Immature natural killer cell (primary cell): ENCODE measurements at regions not wholly inside any gene's neighbourhood (a gene's known extent, or its start where the extent isn't known, plus 50 kb on each side); places are given as distances from the start of the nearest gene placed in this dataset.
A peak's percentile ranks its signal among the peaks of the same experiment; 100 is the strongest.
"Not testable (repeated sequence)": the region's sequence is repeated elsewhere in the genome, so short reads cannot be mapped to it uniquely, and the experiment has no call there.

Experiments used
- DNase-seq, 3 donors: peaks; one replicate each; pipeline ENCODE4 v3.0.0; 2022; ENCODE audit warnings: mixed read lengths in 1 of 3
- H3K27ac Mint-ChIP-seq, 6 donors: one replicate each; pipeline ENCODE4 v1.8.0; 2020; ENCODE audit warnings: mixed read lengths in 6 of 6, mild to moderate bottlenecking in 5 of 6, inconsistent platforms in 4 of 6, moderate library complexity in 3 of 6
- H3K27me3 Mint-ChIP-seq, 3 donors: one replicate each; pipeline ENCODE4 v1.8.0; 2020 to 2021; ENCODE audit warnings: low read depth in 3 of 3, mild to moderate bottlenecking in 3 of 3, mixed read lengths in 3 of 3, moderate library complexity in 3 of 3, inconsistent platforms in 1 of 3
- H3K36me3 Mint-ChIP-seq, 3 donors: one replicate each; pipeline ENCODE4 v1.8.0; 2020; ENCODE audit warnings: mixed read lengths in 3 of 3, inconsistent platforms in 2 of 3, mild to moderate bottlenecking in 2 of 3
- H3K4me1 Mint-ChIP-seq, 2 donors: one replicate each; pipeline ENCODE4 v1.8.0; 2020; ENCODE audit warnings: inconsistent platforms in 2 of 2, mild to moderate bottlenecking in 2 of 2, mixed read lengths in 2 of 2, moderate library complexity in 1 of 2
- H3K4me3 Mint-ChIP-seq, 5 donors: one replicate each; pipeline ENCODE4 v1.8.0; 2020; ENCODE audit warnings: mild to moderate bottlenecking in 5 of 5, mixed read lengths in 5 of 5, inconsistent platforms in 3 of 5, moderate library complexity in 3 of 5
- H3K9me3 Mint-ChIP-seq, 6 donors: one replicate each; pipeline ENCODE4 v1.8.0; 2020; ENCODE audit warnings: mild to moderate bottlenecking in 6 of 6, mixed read lengths in 6 of 6, inconsistent platforms in 4 of 6, moderate library complexity in 3 of 6

DNA sequence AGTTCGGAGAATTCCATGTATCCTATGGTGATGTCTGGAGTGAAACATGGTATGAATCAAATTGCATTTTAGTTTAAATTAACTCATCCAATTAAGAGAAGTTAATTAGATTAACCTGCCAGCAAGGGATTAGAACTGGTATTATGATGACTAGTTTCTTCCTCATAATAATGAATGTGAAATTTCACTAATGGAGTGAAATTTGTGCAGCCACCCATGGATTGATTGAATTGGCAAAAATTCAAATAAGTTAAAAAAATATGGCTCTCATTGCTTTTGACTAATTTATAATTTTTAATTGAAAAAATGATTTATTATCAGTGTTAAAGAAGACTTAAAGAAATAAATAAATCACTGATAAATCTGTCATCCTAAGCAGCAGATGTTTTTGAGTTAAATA is 232.0 kb downstream of the KCNRG start:
- Mint-ChIP-seq H3K27me3 (peaks cover 2 to 7% (median 4%) of the 10 kb centered on the region in 3 donors), H3K4me3 (no peak overlapping the region), H3K27ac (no peak overlapping the region), H3K4me1 (peaks cover 28 to 37% of the 10 kb centered on the region in 2 donors), H3K36me3 (peaks cover 0 to 16% (median 0%) of the 10 kb centered on the region in 3 donors), H3K9me3 (no peaks in the 10 kb centered on the region)
- no peak for DNase-seq

DNA sequence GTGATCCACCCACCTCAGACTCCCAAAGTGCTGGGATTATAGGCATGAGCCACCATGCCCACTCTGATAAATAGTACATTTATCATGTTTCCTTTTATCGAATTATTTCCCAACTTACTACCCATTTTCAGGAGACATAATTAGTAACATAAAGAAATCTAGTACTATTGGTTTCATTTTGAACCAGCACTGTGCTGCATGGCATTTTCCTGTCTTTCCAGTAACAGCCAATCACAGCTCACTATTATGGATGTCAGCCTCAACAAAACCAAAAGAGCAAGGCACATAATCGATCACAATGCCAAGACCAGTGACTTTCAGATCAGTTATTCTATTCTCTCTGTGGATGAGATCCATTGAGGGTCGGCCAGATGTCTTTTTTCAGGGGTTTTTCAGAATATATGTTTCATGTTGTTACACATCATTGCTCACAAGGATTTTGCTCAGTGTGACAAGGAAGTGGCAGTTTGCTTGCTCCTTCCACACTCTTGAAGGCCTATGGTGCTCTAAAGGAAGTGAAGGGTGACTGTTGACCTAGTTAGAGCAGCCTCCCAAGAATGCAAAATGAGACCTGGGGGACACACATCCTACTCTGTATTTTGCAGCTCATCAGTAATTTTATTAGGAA is 233.4 kb downstream of the KCNRG start:
- H3K4me1 Mint-ChIP-seq = peaks cover 28 to 44% of the 10 kb centered on the region in 2 donors
- H3K36me3 Mint-ChIP-seq = peaks cover 0 to 22% (median 0%) of the 10 kb centered on the region in 3 donors
- DNase-seq = peak in 1 of 3 donors; percentile 25
- H3K4me3 Mint-ChIP-seq = peak overlapping the region; percentile 19 to 67 (median 53)
- no peaks in the 10 kb centered on the region for H3K9me3 Mint-ChIP-seq
- peaks cover 3 to 4% (median 4%) of the 10 kb centered on the region in 3 donors for H3K27me3 Mint-ChIP-seq
- peak overlapping the region; percentile 49 to 70 (median 64) for H3K27ac Mint-ChIP-seq

DNA sequence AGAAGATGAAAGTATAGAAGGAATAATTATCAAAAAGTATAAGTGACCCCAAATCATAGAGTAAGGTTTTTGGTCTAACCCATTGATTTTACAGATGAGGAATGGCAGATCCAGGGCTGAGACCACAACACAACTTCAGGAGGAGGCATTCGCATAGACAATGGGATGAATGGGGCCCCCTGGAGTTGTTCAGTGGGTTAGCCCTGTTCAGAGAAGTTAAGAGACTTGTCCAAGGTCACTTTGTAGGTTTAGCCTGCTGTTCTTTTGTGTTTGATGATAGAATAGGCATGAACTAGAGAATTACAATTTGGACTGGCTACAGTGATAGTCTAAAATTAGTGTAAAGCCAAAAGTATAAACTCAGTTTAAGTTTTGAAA is 233.9 kb downstream of the KCNRG start:
- H3K4me3 Mint-ChIP-seq = peak overlapping the region in 4 of 5 donors; percentile 19 to 67 (median 48)
- DNase-seq = no peak
- peak overlapping the region; percentile 49 to 70 (median 64) for H3K27ac Mint-ChIP-seq
- H3K4me1 Mint-ChIP-seq = peaks cover 31 to 44% of the 10 kb centered on the region in 2 donors
- H3K27me3 Mint-ChIP-seq = peaks cover 3 to 4% (median 4%) of the 10 kb centered on the region in 3 donors
- H3K9me3 Mint-ChIP-seq = no peaks in the 10 kb centered on the region
- H3K36me3 Mint-ChIP-seq = peaks cover 0 to 22% (median 0%) of the 10 kb centered on the region in 3 donors

DNA sequence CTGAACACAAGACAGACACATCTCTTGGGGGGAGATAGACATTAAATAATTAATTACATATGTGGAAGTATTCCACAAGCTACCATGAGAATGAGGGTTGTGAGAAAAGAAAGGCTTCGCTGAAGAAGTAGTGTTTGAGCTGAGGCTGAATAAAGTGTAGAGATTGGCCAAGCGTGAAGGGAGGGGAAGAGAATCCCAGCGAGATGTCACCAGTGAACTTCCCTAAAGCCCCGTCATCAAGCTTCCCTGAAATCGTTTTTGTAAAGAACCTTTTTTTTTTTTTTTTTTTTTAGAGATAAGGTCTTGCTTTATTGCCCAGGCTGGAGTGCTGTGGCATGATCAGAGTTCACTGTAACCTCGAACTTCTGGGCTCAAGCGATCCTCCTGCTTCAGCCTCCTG is 235.2 kb downstream of the KCNRG start:
- Mint-ChIP-seq H3K9me3 (no peaks in the 10 kb centered on the region), H3K27me3 (peaks cover 2 to 5% (median 4%) of the 10 kb centered on the region in 3 donors), H3K4me3 (no peak overlapping the region), H3K27ac (no peak overlapping the region), H3K4me1 (peaks cover 32 to 47% of the 10 kb centered on the region in 2 donors), H3K36me3 (peaks cover 0 to 17% (median 0%) of the 10 kb centered on the region in 3 donors)
- no peak for DNase-seq

DNA sequence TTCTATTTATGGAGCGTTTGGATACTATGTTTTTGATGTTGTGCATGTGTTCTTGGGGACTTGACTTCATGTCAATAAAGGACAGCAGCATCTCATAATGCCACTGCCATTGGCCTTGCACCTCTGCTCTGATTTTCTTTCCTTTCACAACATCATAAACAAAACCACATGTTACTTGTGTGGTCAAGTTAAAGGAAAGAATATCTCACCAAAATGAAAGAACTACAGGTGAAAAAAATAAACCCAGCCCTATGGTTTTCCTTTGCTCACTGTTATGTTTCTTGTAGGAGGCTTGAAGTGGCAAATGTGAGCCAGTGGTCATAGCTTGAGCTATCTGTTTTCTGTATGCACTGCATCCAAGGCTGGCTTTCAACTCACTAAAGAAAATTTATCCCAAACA is 240.4 kb downstream of the KCNRG start:
- Mint-ChIP-seq H3K9me3 (no peaks in the 10 kb centered on the region), H3K27ac (peak overlapping the region in 5 of 6 donors; percentile 34 to 89 (median 73)), H3K36me3 (peaks cover 0 to 14% (median 0%) of the 10 kb centered on the region in 3 donors), H3K4me3 (peak overlapping the region; percentile 73 to 86 (median 77)), H3K27me3 (peaks cover 5 to 8% (median 8%) of the 10 kb centered on the region in 3 donors), H3K4me1 (peaks cover 37 to 61% of the 10 kb centered on the region in 2 donors)
- DNase-seq = peak; percentile 75 to 81 (median 76)

DNA sequence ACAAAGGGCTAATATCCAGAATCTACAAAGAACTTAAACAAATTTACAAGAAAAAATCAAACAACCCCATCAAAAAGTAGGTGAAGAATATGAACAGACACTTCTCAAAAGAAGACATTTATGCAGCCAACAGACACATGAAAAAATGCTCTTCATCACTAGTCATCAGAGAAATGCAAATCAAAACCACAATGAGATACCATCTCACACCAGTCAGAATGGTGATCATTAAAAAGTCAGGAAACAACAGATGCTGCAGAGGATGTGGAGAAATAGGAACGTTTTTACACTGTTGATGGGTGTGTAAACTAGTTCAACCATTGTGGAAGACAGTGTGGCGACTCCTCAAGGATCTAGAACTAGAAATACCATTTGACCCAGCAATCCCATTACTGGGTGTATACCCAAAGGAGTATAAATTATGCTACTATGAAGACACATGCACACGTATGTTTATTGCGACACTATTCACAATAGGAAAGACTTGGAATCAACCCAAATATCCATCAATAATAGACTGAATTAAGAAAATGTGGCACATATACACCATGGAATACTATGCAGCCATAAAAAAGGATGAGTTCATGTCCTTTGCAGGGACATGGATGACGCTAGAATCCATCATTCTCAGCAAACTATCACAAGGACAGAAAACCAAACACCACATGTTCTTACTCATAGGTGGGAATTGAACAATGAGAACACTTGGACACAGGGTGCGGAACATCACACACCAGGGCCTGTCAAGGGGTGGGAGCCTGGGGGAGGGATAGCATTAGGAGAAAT is 241.5 kb downstream of the KCNRG start:
- peak overlapping the region; percentile 73 to 86 (median 77) for H3K4me3 Mint-ChIP-seq
- H3K27ac Mint-ChIP-seq = peak overlapping the region; percentile 55 to 89 (median 73)
- H3K9me3 Mint-ChIP-seq = not testable (repeated sequence)

DNA sequence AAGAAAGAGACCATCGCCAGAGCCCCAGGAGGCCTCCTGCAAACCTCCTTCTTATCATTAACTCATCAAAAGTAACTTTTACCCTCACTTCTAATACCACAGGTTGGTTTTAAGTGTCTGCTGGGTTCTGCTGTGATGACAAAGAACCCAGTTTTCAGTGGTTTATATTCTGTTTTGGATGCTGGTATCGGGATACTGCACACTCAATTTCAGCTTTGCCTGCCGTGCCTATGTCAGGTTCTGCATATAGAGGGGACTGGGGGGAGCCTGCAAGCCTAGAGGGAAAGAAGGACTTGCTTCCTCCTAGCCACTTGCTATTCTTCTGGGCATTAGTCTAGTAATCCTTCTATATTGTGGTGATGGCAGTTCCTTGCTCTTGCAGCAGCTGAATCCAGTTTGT is 242.4 kb downstream of the KCNRG start:
- Mint-ChIP-seq H3K9me3 (no peaks in the 10 kb centered on the region), H3K36me3 (peaks cover 0 to 2% (median 0%) of the 10 kb centered on the region in 3 donors), H3K27ac (no peak overlapping the region), H3K4me1 (peaks cover 37 to 52% of the 10 kb centered on the region in 2 donors), H3K27me3 (peaks cover 5 to 9% (median 5%) of the 10 kb centered on the region in 3 donors), H3K4me3 (peak overlapping the region in 1 of 5 donors; percentile 5)
- no peak for DNase-seq

More for the DNA sequence above, 241.5 kb downstream of the KCNRG start:
- peaks cover 37 to 61% of the 10 kb centered on the region in 2 donors for H3K4me1 Mint-ChIP-seq
- H3K27me3 Mint-ChIP-seq = not testable (repeated sequence)
- peaks cover 0 to 11% (median 0%) of the 10 kb centered on the region in 3 donors for H3K36me3 Mint-ChIP-seq
- peak; percentile 19 to 33 (median 27) for DNase-seq

DNA sequence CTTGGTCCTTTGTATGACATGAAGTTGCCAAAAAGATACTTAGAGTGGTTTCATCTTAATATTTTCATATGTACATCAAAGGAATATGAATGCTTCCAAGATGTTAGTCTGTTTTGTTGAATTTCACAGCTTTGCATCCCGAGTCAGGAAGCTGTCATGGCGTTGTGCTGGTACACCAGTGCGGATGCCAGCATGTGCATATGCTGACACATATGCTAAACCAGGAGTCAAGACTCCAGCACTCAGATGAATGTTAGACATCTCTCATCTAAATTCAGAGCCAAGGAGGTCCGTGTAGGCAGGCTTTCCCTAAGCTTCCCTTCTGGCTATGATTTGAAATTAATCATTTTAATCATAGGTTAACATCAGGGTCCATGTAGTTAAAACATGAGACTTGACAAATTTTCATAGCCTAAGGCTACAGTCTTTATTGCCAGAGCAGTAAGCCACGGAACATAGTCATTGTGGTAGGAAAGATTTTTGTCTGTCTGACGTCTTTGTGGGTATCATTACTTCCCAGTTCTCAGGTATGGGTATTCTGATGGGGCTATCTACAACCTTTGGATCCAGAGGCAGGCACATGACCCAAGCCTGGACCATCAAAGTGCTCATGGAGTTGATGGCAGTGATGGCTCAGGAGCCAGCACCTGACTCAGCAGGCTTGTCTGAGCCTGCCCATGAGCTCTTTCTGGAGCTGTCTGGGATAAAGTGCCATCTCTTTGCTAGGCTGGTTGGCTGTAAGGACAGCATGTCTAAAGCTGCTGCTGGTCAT is 246.1 kb downstream of the KCNRG start:
- peaks cover 0 to 7% (median 2%) of the 10 kb centered on the region in 3 donors for H3K27me3 Mint-ChIP-seq
- peaks cover 18 to 33% of the 10 kb centered on the region in 2 donors for H3K4me1 Mint-ChIP-seq
- no peaks in the 10 kb centered on the region for H3K9me3 Mint-ChIP-seq
- no peak for DNase-seq
- H3K4me3 Mint-ChIP-seq = no peak overlapping the region
- no peak overlapping the region for H3K27ac Mint-ChIP-seq
- H3K36me3 Mint-ChIP-seq = no peaks in the 10 kb centered on the region

DNA sequence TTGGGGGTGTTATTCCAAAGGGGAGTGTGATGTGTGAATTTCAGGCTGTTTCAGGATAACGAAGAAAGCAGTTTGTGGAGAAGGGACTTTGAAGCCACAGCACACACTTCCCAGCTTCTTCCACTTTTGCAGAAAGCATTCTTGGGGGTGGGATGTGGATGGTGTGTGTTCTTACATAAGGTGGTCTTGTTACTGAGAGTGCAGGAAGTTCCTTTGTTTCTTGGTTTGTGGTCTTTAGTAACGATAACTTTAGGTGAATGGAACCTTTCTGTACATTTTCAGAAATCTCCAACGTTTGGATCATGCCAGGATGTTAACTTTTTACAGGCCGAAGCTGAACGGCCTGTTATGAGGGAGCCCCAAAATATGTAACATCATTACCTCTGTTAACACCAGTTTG is 251.8 kb downstream of the KCNRG start:
- no peaks in the 10 kb centered on the region for H3K9me3 Mint-ChIP-seq

DNA sequence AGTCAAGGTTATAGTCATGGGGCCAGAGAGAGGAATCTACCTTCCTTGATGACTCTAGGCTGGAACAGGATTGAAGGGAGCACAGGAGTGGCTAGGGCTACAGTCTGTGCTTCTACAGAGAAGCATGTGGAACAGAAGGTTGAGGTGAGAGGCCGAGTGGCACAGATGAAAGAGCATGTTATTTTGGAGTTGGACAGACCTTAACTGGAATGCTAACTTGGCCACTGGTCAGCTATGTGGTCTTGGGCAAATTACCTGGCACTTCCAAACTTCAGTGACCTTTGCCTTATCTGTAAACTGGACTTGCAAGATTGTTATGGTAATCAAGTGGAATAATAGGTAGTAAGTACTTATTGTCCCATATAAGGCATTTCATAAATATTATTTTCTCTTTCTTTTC is 252.7 kb downstream of the KCNRG start:
- Mint-ChIP-seq H3K36me3 (no peaks in the 10 kb centered on the region), H3K9me3 (no peaks in the 10 kb centered on the region), H3K4me1 (no peaks in the 10 kb centered on the region), H3K4me3 (no peak overlapping the region), H3K27me3 (peaks cover 0 to 2% (median 2%) of the 10 kb centered on the region in 3 donors), H3K27ac (no peak overlapping the region)
- DNase-seq = no peak

More for the DNA sequence above, 251.8 kb downstream of the KCNRG start:
- H3K4me3 Mint-ChIP-seq = no peak overlapping the region
- peaks cover 0 to 2% (median 2%) of the 10 kb centered on the region in 3 donors for H3K27me3 Mint-ChIP-seq
- no peak overlapping the region for H3K27ac Mint-ChIP-seq
- no peak for DNase-seq
- no peaks in the 10 kb centered on the region for H3K36me3 Mint-ChIP-seq
- no peaks in the 10 kb centered on the region for H3K4me1 Mint-ChIP-seq

DNA sequence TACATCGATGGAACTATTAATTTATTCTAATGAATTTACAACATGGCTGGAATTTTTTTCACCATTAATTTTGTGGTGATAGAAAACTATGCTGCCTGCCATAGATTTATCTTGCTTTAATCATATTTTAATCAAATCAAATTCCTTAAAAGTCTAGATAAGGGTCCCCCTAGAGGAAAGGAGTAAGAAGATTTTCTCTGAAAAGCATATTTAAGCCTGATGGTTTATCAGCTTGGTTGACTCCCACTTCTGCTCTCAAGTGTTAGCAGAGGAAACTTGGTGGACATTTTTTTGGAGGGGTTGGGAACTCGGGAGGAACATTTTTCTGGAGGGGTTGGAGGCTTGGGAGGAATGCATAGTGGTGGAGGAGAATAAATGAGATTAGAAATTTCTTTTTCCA is 253.3 kb downstream of the KCNRG start:
- Mint-ChIP-seq H3K9me3 (no peaks in the 10 kb centered on the region), H3K27me3 (peaks cover 0 to 2% (median 2%) of the 10 kb centered on the region in 3 donors), H3K4me3 (no peak overlapping the region), H3K27ac (peak overlapping the region in 1 of 6 donors; percentile 17), H3K4me1 (no peaks in the 10 kb centered on the region), H3K36me3 (no peaks in the 10 kb centered on the region)
- no peak for DNase-seq

DNA sequence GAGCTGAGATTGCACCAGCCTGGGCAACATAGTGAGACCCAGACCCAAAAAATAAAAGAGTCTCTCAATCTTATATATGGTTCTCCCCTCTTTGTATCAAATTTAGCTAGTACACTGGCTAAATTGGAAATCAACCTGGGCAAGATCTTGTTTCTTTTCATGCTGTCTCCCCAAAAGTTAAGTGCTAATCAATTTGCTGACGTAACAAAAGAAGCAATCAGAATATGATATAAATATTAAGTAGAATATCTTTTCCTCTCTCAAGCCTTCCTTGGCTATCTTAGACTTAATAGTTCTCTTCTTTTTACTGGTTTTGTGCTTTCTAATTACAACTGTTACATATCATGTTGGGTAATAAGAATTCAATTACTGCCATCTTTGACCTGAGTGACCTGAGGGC is 258.9 kb downstream of the KCNRG start:
- H3K4me3 Mint-ChIP-seq = no peak overlapping the region
- no peaks in the 10 kb centered on the region for H3K36me3 Mint-ChIP-seq
- no peaks in the 10 kb centered on the region for H3K9me3 Mint-ChIP-seq
- no peak for DNase-seq
- no peaks in the 10 kb centered on the region for H3K4me1 Mint-ChIP-seq
- H3K27ac Mint-ChIP-seq = no peak overlapping the region
- H3K27me3 Mint-ChIP-seq = peaks cover 0 to 2% (median 2%) of the 10 kb centered on the region in 3 donors

DNA sequence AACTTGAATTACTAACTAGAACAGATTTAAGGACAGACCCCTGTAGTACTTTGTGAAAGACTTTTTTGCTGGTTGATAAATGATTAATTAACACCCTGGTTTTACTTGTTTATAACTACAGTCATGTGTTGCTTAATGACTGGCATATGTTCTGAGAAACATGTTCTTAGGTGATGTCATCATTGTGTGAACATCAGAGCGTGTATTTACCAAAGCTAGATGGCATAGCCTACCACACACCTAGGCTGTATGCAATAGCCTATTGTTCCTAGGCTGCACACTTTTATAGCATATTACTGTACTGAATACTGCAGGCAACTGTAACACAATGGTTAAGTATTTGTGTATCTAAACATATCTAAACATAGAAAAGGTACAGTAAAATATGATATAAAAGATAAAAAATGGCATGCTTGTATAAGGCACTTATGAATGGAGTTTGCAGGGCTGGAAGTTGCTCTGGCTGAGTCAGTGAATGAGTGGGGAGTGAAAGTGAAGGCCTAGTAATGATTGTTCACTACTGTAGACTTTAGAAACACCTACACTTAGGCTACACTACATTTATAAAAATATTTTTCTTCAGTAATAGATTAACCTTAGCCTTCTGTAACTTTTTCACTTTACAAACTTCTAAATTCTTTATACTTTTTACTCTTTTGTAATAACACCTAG is 260.3 kb downstream of the KCNRG start:
- DNase-seq = no peak
- Mint-ChIP-seq H3K9me3 (peaks cover 0 to 1% (median 0%) of the 10 kb centered on the region in 6 donors), H3K4me3 (no peak overlapping the region), H3K27ac (no peak overlapping the region), H3K36me3 (no peaks in the 10 kb centered on the region), H3K4me1 (no peaks in the 10 kb centered on the region), H3K27me3 (peaks cover 1 to 2% (median 2%) of the 10 kb centered on the region in 3 donors)
